Subcutaneous abdominal adipose tissue (tissue), 5 donors: ENCODE measurements at regions not wholly inside any gene's neighbourhood (a gene's known extent, or its start where the extent isn't known, plus 50 kb on each side); places are given as distances from the start of the nearest gene placed in this dataset.

Experiments used
- H3K27ac ChIP-seq: one replicate; pipeline ENCODE4 v1.7.0; 2013; ENCODE audit warnings: low read depth, mild to moderate bottlenecking, inconsistent platforms, low read length, moderate library complexity
- H3K27me3 ChIP-seq, 5 donors: one replicate each; pipeline ENCODE4 v1.7.0; 2013; ENCODE audit warnings: low read length in 5 of 5, inconsistent platforms in 1 of 5; ENCODE audit not compliant: control insufficient read depth in 5 of 5, insufficient read depth in 4 of 5
- H3K36me3 ChIP-seq, 5 donors: one replicate each; pipeline ENCODE4 v1.7.0; 2013; ENCODE audit warnings: low read length in 5 of 5; ENCODE audit not compliant: control insufficient read depth in 5 of 5, insufficient read depth in 5 of 5
- H3K4me1 ChIP-seq, 5 donors: one replicate each; pipeline ENCODE4 v1.7.0; 2013; ENCODE audit warnings: low read length in 5 of 5, mild to moderate bottlenecking in 3 of 5, moderate library complexity in 1 of 5; ENCODE audit not compliant: control insufficient read depth in 5 of 5, insufficient read depth in 5 of 5
- H3K4me3 ChIP-seq, 5 donors: one replicate each; pipeline ENCODE4 v1.7.0; 2013; ENCODE audit warnings: low read length in 5 of 5, low read depth in 1 of 5
- H3K9ac ChIP-seq, 5 donors: one replicate each; pipeline ENCODE4 v1.7.0; 2013; ENCODE audit warnings: low read length in 5 of 5, mild to moderate bottlenecking in 4 of 5, moderate library complexity in 3 of 5
- H3K9me3 ChIP-seq, 5 donors: one replicate each; pipeline ENCODE4 v1.7.0; 2013; ENCODE audit warnings: low read length in 5 of 5; ENCODE audit not compliant: control insufficient read depth in 5 of 5
- donor health status: healthy.
- donor health status: healthy.
- donor health status: healthy.
- donor health status: healthy.
- donor health status: healthy.

DNA sequence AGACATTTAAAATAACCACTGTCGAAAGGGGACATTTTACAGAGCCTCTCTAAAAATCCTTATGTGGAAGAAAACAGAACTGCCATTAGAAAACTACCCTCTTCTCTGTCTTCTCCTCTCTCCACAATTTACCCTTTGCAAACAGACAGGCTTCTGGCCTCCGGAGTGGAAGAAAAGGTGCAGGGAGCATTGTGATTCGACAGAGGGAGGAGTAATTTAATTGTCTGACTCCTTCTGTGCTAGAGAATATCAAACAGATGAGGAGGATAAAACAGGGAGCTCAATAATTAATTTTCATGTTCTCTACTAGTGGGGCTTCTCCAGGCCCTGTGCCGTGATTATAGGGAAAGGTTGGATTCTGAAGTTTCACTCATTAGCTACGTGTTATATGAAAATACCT lies 615.5 kb upstream of the MKI67 start:
- H3K27me3 ChIP-seq = peaks cover 0 to 7% (median 0%) of the 10 kb centered on the region in 5 donors
- H3K36me3 ChIP-seq = no peaks in the 10 kb centered on the region
- H3K9ac ChIP-seq = no peak overlapping the region
- no peak overlapping the region for H3K27ac ChIP-seq
- H3K4me3 ChIP-seq = no peak overlapping the region
- no peaks in the 10 kb centered on the region for H3K9me3 ChIP-seq
- H3K4me1 ChIP-seq = no peaks in the 10 kb centered on the region

DNA sequence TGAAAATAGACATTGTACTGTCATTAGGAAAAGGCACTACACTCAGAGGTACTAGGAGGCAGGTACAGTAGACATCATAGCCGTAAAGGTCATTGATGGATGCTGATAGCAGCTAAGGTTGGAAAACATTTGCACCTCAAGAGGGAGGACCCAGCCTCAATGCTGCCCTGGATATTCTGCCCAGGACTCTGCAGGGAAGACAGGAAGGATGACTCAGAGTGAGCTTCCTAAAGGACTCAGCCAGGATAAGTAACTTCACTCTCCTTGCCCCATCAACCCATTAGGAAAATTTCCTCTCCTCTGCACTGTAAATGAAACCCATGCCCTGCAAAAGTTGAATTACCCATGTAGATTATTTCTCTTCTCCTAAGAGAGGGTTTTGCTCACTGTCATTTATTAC lies 617.9 kb upstream of the MKI67 start:
- no peak overlapping the region for H3K4me3 ChIP-seq
- H3K36me3 ChIP-seq = no peaks in the 10 kb centered on the region
- H3K27me3 ChIP-seq = peaks cover 0 to 9% (median 5%) of the 10 kb centered on the region in 5 donors
- no peak overlapping the region for H3K27ac ChIP-seq
- no peak overlapping the region for H3K9ac ChIP-seq
- no peaks in the 10 kb centered on the region for H3K4me1 ChIP-seq
- H3K9me3 ChIP-seq = no peaks in the 10 kb centered on the region

DNA sequence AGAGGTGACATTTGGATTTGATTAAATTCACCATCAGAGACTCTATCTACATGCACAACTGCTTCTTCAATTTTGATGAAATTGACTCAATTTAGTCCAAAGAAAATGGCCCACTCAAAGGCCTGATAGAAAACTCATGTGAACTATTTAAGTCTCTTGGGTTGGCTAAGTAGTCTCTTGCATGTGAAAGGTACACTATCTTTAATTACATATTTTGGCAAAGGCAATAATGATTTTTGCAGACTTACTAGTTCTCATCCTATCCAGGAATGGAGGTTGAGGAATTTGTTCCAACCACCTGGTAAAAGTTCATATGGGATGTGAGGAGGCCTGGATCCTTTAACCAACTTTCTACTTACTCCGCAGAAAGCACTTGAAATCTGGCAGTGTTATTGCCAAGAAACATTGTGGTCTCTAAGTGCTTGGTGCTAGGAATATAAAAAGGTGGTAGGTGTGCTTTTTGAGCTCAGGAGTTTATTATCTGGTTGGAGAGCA lies 618.6 kb upstream of the MKI67 start:
- Histone ChIP-seq H3K27me3 (peaks cover 0 to 9% (median 5%) of the 10 kb centered on the region in 5 donors), H3K27ac (no peak overlapping the region), H3K9me3 (no peaks in the 10 kb centered on the region), H3K9ac (no peak overlapping the region), H3K36me3 (no peaks in the 10 kb centered on the region), H3K4me3 (no peak overlapping the region), H3K4me1 (no peaks in the 10 kb centered on the region)

DNA sequence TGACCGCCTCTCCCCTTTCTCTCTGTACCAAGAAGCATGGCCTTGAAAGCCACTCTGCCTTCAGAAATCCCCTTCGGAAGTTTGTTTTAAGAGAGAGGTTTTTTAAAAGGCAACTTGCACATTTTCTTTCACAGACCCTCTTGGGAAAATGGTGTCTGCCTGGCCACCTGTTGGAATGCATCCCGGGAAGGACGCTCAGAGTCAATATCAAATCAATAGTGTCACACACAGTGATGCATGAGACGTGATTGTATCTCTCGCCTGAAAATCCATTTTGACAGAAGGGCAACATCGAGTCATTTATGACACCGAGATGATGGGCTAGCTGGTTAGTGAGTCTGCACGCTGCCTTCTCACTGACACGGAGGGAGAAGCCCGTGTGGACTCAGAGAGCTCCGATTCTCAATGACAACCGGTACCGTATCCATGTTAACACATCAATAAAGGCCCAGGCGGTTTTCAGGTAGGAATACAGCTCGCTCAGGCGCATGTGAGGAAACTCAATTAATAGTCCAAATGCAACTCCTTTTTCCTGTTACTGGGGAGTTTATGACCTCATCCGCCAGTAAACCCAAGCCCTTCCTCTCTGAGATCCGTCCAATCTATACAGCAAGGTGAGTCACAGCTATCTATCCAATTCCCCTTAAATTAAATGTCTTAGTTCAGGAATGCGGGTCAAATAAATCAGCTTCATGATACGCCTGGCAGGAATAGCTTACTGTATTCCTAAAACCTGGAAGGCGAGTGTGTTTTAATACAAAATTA lies 621.5 kb upstream of the MKI67 start:
- Histone ChIP-seq H3K27me3 (peaks cover 0 to 7% (median 1%) of the 10 kb centered on the region in 5 donors), H3K4me3 (no peak overlapping the region), H3K9me3 (peaks cover 0 to 4% (median 0%) of the 10 kb centered on the region in 5 donors), H3K9ac (no peak overlapping the region), H3K27ac (no peak overlapping the region), H3K36me3 (no peaks in the 10 kb centered on the region), H3K4me1 (no peaks in the 10 kb centered on the region)

GRCh38 chr10:128751284-128751683 lies 625.1 kb upstream of the MKI67 start:
- H3K27me3 ChIP-seq = peaks cover 0 to 6% (median 0%) of the 10 kb centered on the region in 5 donors

GRCh38 chr10:128751851-128752250 lies 625.6 kb upstream of the MKI67 start:
- Histone ChIP-seq H3K9me3 (peaks cover 0 to 4% (median 0%) of the 10 kb centered on the region in 5 donors), H3K9ac (no peak overlapping the region), H3K27ac (no peak overlapping the region), H3K36me3 (no peaks in the 10 kb centered on the region), H3K4me3 (no peak overlapping the region), H3K27me3 (peaks cover 0 to 6% (median 0%) of the 10 kb centered on the region in 5 donors), H3K4me1 (no peaks in the 10 kb centered on the region)

More at GRCh38 chr10:128751284-128751683, 625.1 kb upstream of the MKI67 start:
- Histone ChIP-seq H3K36me3 (no peaks in the 10 kb centered on the region), H3K9me3 (peaks cover 0 to 4% (median 0%) of the 10 kb centered on the region in 5 donors), H3K27ac (no peak overlapping the region), H3K4me1 (no peaks in the 10 kb centered on the region), H3K9ac (no peak overlapping the region), H3K4me3 (no peak overlapping the region)

DNA sequence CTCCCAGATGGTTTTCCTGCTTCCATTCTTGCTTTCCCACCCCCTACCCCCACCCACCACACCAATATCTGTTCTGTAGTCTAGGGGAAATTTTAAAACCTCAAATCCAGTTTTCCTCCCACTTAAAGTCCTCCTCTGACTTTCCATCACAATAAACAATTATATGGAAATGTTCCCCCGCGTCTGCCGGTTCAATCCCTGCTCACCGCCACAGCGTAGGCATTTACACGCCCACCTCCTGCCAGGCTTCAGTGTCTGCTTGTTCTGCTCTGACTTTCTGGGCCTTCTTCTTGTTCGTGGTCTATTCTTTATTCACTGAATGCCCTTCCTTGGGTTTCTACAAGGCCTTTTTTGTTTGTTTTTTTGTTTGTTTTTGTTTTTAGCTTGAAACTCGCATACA lies 633.0 kb upstream of the MKI67 start:
- no peak overlapping the region for H3K27ac ChIP-seq
- H3K27me3 ChIP-seq = no peaks in the 10 kb centered on the region
- H3K4me3 ChIP-seq = no peak overlapping the region
- H3K4me1 ChIP-seq = peaks cover 0 to 3% (median 0%) of the 10 kb centered on the region in 5 donors
- no peaks in the 10 kb centered on the region for H3K9me3 ChIP-seq
- H3K9ac ChIP-seq = no peak overlapping the region
- H3K36me3 ChIP-seq = no peaks in the 10 kb centered on the region

DNA sequence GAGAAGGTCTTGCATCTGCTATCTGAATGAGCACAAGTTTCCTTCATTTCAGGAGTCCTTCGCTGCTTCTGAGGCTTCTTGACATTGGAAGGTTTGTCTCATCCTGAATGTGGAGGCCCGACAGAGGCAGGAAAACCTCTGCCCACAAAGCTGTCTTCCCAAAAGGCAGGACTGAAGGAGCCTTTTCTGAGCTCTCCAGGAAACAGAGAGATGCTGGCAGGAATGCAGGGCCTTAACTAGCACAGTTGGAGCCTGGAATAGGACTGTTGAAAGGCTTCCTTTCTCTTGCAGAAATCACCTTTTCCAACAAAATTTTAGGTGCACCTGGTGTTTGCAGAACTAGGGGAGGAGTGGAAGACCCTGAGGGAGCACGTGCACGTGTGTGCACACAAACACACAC lies 637.4 kb upstream of the MKI67 start:
- Histone ChIP-seq H3K4me1 (peaks cover 0 to 2% (median 0%) of the 10 kb centered on the region in 5 donors), H3K36me3 (no peaks in the 10 kb centered on the region), H3K9me3 (no peaks in the 10 kb centered on the region), H3K9ac (no peak overlapping the region), H3K27me3 (no peaks in the 10 kb centered on the region), H3K27ac (no peak overlapping the region), H3K4me3 (no peak overlapping the region)

GRCh38 chr10:128764190-128764589 lies 638.0 kb upstream of the MKI67 start:
- H3K36me3 ChIP-seq = no peaks in the 10 kb centered on the region
- no peak overlapping the region for H3K27ac ChIP-seq
- no peaks in the 10 kb centered on the region for H3K4me1 ChIP-seq
- no peak overlapping the region for H3K4me3 ChIP-seq
- H3K27me3 ChIP-seq = no peaks in the 10 kb centered on the region
- H3K9ac ChIP-seq = no peak overlapping the region
- no peaks in the 10 kb centered on the region for H3K9me3 ChIP-seq

- H3K9me3 ChIP-seq = no peaks in the 10 kb centered on the region
- no peaks in the 10 kb centered on the region for H3K4me1 ChIP-seq
Measured at GRCh38 chr10:128766915-128767314, 640.7 kb upstream of the MKI67 start.

More at GRCh38 chr10:128766915-128767314, 640.7 kb upstream of the MKI67 start:
- no peak overlapping the region for H3K9ac ChIP-seq
- H3K27me3 ChIP-seq = no peaks in the 10 kb centered on the region
- H3K4me3 ChIP-seq = no peak overlapping the region
- no peaks in the 10 kb centered on the region for H3K36me3 ChIP-seq
- H3K27ac ChIP-seq = no peak overlapping the region
